ENCODE measurements at regions not wholly inside any gene's neighbourhood (a gene's known extent, or its start where the extent isn't known, plus 50 kb on each side); places are given as distances from the start of the nearest gene placed in this dataset.

- TF ChIP-seq, protein P1, sequence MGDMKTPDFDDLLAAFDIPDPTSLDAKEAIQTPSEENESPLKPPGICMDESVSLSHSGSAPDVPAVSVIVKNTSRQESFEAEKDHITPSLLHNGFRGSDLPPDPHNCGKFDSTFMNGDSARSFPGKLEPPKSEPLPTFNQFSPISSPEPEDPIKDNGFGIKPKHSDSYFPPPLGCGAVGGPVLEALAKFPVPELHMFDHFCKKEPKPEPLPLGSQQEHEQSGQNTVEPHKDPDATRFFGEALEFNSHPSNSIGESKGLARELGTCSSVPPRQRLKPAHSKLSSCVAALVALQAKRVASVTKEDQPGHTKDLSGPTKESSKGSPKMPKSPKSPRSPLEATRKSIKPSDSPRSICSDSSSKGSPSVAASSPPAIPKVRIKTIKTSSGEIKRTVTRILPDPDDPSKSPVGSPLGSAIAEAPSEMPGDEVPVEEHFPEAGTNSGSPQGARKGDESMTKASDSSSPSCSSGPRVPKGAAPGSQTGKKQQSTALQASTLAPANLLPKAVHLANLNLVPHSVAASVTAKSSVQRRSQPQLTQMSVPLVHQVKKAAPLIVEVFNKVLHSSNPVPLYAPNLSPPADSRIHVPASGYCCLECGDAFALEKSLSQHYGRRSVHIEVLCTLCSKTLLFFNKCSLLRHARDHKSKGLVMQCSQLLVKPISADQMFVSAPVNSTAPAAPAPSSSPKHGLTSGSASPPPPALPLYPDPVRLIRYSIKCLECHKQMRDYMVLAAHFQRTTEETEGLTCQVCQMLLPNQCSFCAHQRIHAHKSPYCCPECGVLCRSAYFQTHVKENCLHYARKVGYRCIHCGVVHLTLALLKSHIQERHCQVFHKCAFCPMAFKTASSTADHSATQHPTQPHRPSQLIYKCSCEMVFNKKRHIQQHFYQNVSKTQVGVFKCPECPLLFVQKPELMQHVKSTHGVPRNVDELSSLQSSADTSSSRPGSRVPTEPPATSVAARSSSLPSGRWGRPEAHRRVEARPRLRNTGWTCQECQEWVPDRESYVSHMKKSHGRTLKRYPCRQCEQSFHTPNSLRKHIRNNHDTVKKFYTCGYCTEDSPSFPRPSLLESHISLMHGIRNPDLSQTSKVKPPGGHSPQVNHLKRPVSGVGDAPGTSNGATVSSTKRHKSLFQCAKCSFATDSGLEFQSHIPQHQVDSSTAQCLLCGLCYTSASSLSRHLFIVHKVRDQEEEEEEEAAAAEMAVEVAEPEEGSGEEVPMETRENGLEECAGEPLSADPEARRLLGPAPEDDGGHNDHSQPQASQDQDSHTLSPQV (IDR thresholded peaks at IDR 0.05): peak; percentile 18; the same call in 1 of the 2 replicates
- TF ChIP-seq NFYB (IDR thresholded peaks at IDR 0.05; ENCODE audit: insufficient read depth, low read depth, low read length) (no peak), MLLT1 (IDR thresholded peaks at IDR 0.05) (peak; percentile 88), ZNF274 (IDR thresholded peaks at IDR 0.05; ENCODE audit: insufficient read depth, insufficient read length) (no peak), IRF4 (IDR thresholded peaks at IDR 0.05; ENCODE audit: low read depth, low read length) (0 out of 2 replicates have a peak, but pooled peaks have one; percentile 31), CBX5 (IDR thresholded peaks at IDR 0.05; ENCODE audit: low read depth) (no peak; the same call in 1 of the 2 replicates), NBN (IDR thresholded peaks at IDR 0.05) (peak; percentile 97), ZZZ3 (IDR thresholded peaks at IDR 0.05; ENCODE audit: control insufficient read depth, insufficient read length, low read depth) (no peak), FOXM1 (IDR thresholded peaks at IDR 0.05; ENCODE audit: low read depth, low read length) (peak; percentile 89; the same call in 1 of the 2 replicates), ZNF24 (IDR thresholded peaks at IDR 0.05) (no peak), MTA3 (IDR thresholded peaks at IDR 0.05; ENCODE audit: borderline replicate concordance, low read length) (no peak), STAT1 (conservative IDR thresholded peaks at IDR 0.05) (peak; percentile 86; the same call in 1 of the 2 replicates), ZNF384 (IDR thresholded peaks at IDR 0.05; ENCODE audit: borderline replicate concordance, low read depth, low read length) (peak; percentile 96), SREBF1 (IDR thresholded peaks at IDR 0.05; ENCODE audit: low read length) (peak; percentile 19; the same call in 1 of the 2 replicates), HDAC6 (IDR thresholded peaks at IDR 0.05; ENCODE audit: unreplicated experiment) (no peak), SPI1 (IDR thresholded peaks at IDR 0.05; ENCODE audit: borderline replicate concordance, insufficient read depth, low read depth, low read length) (no peak)
- TF ChIP-seq, protein P2, sequence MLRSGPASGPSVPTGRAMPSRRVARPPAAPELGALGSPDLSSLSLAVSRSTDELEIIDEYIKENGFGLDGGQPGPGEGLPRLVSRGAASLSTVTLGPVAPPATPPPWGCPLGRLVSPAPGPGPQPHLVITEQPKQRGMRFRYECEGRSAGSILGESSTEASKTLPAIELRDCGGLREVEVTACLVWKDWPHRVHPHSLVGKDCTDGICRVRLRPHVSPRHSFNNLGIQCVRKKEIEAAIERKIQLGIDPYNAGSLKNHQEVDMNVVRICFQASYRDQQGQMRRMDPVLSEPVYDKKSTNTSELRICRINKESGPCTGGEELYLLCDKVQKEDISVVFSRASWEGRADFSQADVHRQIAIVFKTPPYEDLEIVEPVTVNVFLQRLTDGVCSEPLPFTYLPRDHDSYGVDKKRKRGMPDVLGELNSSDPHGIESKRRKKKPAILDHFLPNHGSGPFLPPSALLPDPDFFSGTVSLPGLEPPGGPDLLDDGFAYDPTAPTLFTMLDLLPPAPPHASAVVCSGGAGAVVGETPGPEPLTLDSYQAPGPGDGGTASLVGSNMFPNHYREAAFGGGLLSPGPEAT (IDR thresholded peaks at IDR 0.05; ENCODE audit: low read depth): peak; percentile 95
- TF ChIP-seq, protein P3, sequence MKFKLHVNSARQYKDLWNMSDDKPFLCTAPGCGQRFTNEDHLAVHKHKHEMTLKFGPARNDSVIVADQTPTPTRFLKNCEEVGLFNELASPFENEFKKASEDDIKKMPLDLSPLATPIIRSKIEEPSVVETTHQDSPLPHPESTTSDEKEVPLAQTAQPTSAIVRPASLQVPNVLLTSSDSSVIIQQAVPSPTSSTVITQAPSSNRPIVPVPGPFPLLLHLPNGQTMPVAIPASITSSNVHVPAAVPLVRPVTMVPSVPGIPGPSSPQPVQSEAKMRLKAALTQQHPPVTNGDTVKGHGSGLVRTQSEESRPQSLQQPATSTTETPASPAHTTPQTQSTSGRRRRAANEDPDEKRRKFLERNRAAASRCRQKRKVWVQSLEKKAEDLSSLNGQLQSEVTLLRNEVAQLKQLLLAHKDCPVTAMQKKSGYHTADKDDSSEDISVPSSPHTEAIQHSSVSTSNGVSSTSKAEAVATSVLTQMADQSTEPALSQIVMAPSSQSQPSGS (IDR thresholded peaks at IDR 0.05; ENCODE audit: low read length): peak; percentile 82
- TF ChIP-seq, protein P4, sequence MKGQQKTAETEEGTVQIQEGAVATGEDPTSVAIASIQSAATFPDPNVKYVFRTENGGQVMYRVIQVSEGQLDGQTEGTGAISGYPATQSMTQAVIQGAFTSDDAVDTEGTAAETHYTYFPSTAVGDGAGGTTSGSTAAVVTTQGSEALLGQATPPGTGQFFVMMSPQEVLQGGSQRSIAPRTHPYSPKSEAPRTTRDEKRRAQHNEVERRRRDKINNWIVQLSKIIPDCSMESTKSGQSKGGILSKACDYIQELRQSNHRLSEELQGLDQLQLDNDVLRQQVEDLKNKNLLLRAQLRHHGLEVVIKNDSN (IDR thresholded peaks at IDR 0.05; ENCODE audit: borderline replicate concordance, extremely low read length, insufficient read depth, low read depth, low read length): no peak
These were observed 488.9 kb downstream of the SHISA9 start (continued) for GRCh38 chr16:13390093-13390985.
